Epithelial cell of esophagus (primary cell): ENCODE measurements at regions not wholly inside any gene's neighbourhood (a gene's known extent, or its start where the extent isn't known, plus 50 kb on each side); places are given as distances from the start of the nearest gene placed in this dataset.

Source experiments
- DNase-seq: peaks from one replicate; pipeline ENCODE4 v3.0.0; 2010; ENCODE audit warnings: low read depth
- H3K4me3 ChIP-seq: 2 replicates; pipeline ENCODE4 v1.5.1; 2011; ENCODE audit warnings: mild to moderate bottlenecking, low read length, control low read depth
- CTCF ChIP-seq: IDR thresholded peaks from 2 replicates; pipeline ENCODE4 v1.5.1; 2011; ENCODE audit warnings: low read depth, mild to moderate bottlenecking, low read length, control low read depth, inconsistent platforms; ENCODE audit not compliant: insufficient read depth; ENCODE audit errors: missing control alignments

- peak; percentile 8 for DNase-seq
- H3K4me3 ChIP-seq: no peak overlapping the region
- TF ChIP-seq CTCF: no peak
Observed at GRCh38 chr4:170651786-170652185, 562.0 kb upstream of the AADAT start.

GRCh38 chr4:170627418-170627817 lies 537.7 kb upstream of the AADAT start:
- no peak overlapping the region for H3K4me3 ChIP-seq
- no peak for TF ChIP-seq CTCF
- no peak for DNase-seq

GRCh38 chr4:170623899-170624298 lies 534.1 kb upstream of the AADAT start:
- no peak for DNase-seq
- TF ChIP-seq CTCF: peak; percentile 6
- H3K4me3 ChIP-seq: no peak overlapping the region

- H3K4me3 ChIP-seq: no peak overlapping the region
- DNase-seq: no peak
- TF ChIP-seq CTCF: no peak
Observed at GRCh38 chr4:170610434-170610833, 520.7 kb upstream of the AADAT start.

- peak; percentile 94 for DNase-seq
- TF ChIP-seq CTCF: no peak
- no peak overlapping the region for H3K4me3 ChIP-seq
Observed at GRCh38 chr4:170599894-170600293, 510.1 kb upstream of the AADAT start.

- no peak for TF ChIP-seq CTCF
- no peak for DNase-seq
- no peak overlapping the region for H3K4me3 ChIP-seq
Observed at GRCh38 chr4:170591076-170591475, 501.3 kb upstream of the AADAT start.

GRCh38 chr4:170589597-170590191 lies 499.9 kb upstream of the AADAT start:
- no peak overlapping the region for H3K4me3 ChIP-seq
- peak; percentile 79 for DNase-seq
- TF ChIP-seq CTCF: peak; percentile 59
